Neuronal stem cell (in vitro differentiated cells): ENCODE measurements at regions not wholly inside any gene's neighbourhood (a gene's known extent, or its start where the extent isn't known, plus 50 kb on each side); places are given as distances from the start of the nearest gene placed in this dataset.

Source experiments
- DNase-seq: peaks from one replicate; pipeline ENCODE4 v3.0.0-alpha.2; 2013; ENCODE audit warnings: low spot score
- H2AFZ ChIP-seq: one replicate; pipeline ENCODE4 v1.6.1; 2013; ENCODE audit warnings: mild to moderate bottlenecking, low read length, inconsistent platforms
- H2AK5ac ChIP-seq: 2 replicates; pipeline ENCODE4 v1.6.1; 2013; ENCODE audit warnings: low read depth, mild to moderate bottlenecking, inconsistent platforms, low read length, moderate library complexity, mixed read lengths
- H2BK120ac ChIP-seq: 2 replicates; pipeline ENCODE4 v1.6.1; 2013; ENCODE audit warnings: low read depth, mild to moderate bottlenecking, inconsistent platforms, low read length, moderate library complexity, mixed read lengths
- H2BK12ac ChIP-seq: one replicate; pipeline ENCODE4 v1.6.1; 2013; ENCODE audit warnings: low read length, inconsistent platforms
- H2BK15ac ChIP-seq: 2 replicates; pipeline ENCODE4 v1.6.1; 2013; ENCODE audit warnings: mild to moderate bottlenecking, low read length, inconsistent platforms, mixed read lengths
- H2BK5ac ChIP-seq: one replicate; pipeline ENCODE4 v1.6.1; 2013; ENCODE audit warnings: inconsistent platforms, mild to moderate bottlenecking, low read length, moderate library complexity
- H3K14ac ChIP-seq: one replicate; pipeline ENCODE4 v1.6.1; 2013; ENCODE audit warnings: low read length, inconsistent platforms
- H3K18ac ChIP-seq: 2 replicates; pipeline ENCODE4 v1.6.1; 2013; ENCODE audit warnings: low read length, inconsistent platforms
- H3K23ac ChIP-seq: 2 replicates; pipeline ENCODE4 v1.6.1; 2013; ENCODE audit warnings: low read depth, mild to moderate bottlenecking, mixed read lengths, low read length, inconsistent platforms; ENCODE audit not compliant: poor library complexity
- H3K27ac ChIP-seq: replicated peaks from 3 replicates; pipeline ENCODE4 v1.5.1; 2013; ENCODE audit warnings: low read length, inconsistent platforms
- H3K27me3 ChIP-seq, 3 experiments: 2 replicates each; pipeline ENCODE4 v1.6.1; 2013; ENCODE audit warnings: low read length in 3 of 3, mild to moderate bottlenecking in 2 of 3, inconsistent platforms in 1 of 3, low read depth in 1 of 3, mixed read lengths in 1 of 3, moderate library complexity in 1 of 3; ENCODE audit not compliant: control insufficient read depth in 3 of 3, insufficient read depth in 3 of 3
- H3K36me3 ChIP-seq, 2 donors: replicated peaks in 1 of 2; 2 replicates each; pipeline ENCODE4 v1.6.1; 2013; ENCODE audit warnings: low read length in 2 of 2; ENCODE audit not compliant: control insufficient read depth in 2 of 2, insufficient read depth in 2 of 2
- H3K4ac ChIP-seq: 2 replicates; pipeline ENCODE4 v1.6.1; 2013; ENCODE audit warnings: inconsistent platforms, mild to moderate bottlenecking, low read length, moderate library complexity
- H3K4me1 ChIP-seq, 2 donors: 1 replicate in 1 of 2; 2 replicates in 1 of 2; pipeline ENCODE4 v1.6.1; 2013; ENCODE audit warnings: low read length in 2 of 2, low read depth in 1 of 2; ENCODE audit not compliant: control insufficient read depth in 2 of 2, insufficient read depth in 1 of 2
- H3K4me2 ChIP-seq: one replicate; pipeline ENCODE4 v1.6.1; 2013; ENCODE audit warnings: mild to moderate bottlenecking, low read length, inconsistent platforms; ENCODE audit not compliant: insufficient read depth, poor library complexity, severe bottlenecking
- H3K4me3 ChIP-seq, 2 donors: 2 replicates each; pipeline ENCODE4 v1.5.1; 2013; ENCODE audit warnings: low read length in 2 of 2, mild to moderate bottlenecking in 2 of 2, inconsistent platforms in 1 of 2, moderate library complexity in 1 of 2
- H3K79me1 ChIP-seq: one replicate; pipeline ENCODE4 v1.6.1; 2013; ENCODE audit warnings: low read depth, mild to moderate bottlenecking, inconsistent platforms, low read length, moderate library complexity
- H3K9ac ChIP-seq: one replicate; pipeline ENCODE4 v1.6.1; 2013; ENCODE audit warnings: mild to moderate bottlenecking, low read depth, low read length, inconsistent platforms; ENCODE audit not compliant: poor library complexity
- H3K9me3 ChIP-seq, 2 donors: replicated peaks in 1 of 2; 2 replicates each; pipeline versions ENCODE3 to v1.6.1; 2013; ENCODE audit warnings: low read length in 2 of 2, mild to moderate bottlenecking in 2 of 2, inconsistent platforms in 1 of 2, low read depth in 1 of 2, mixed read lengths in 1 of 2, moderate library complexity in 1 of 2; ENCODE audit not compliant: control insufficient read depth in 2 of 2, insufficient read depth in 1 of 2
- H4K8ac ChIP-seq: one replicate; pipeline ENCODE4 v1.6.1; 2013; ENCODE audit warnings: low read depth, mild to moderate bottlenecking, inconsistent platforms, low read length, moderate library complexity
- H4K91ac ChIP-seq: one replicate; pipeline ENCODE4 v1.6.1; 2013; ENCODE audit warnings: low read length, low read depth, mild to moderate bottlenecking, inconsistent platforms; ENCODE audit not compliant: poor library complexity
- WGBS, 2 donors: extraction: QIAGEN DNeasy Blood & Tissue Kit; methylation state at CpG; one replicate each; pipeline ENCODE4 v1.1.7; 2013; ENCODE audit warnings: missing lambda C conversion rate in 2 of 2, mixed read lengths in 1 of 2; ENCODE audit not compliant: insufficient read length in 2 of 2, insufficient replicate concordance in 1 of 2; ENCODE audit errors: extremely low coverage in 2 of 2; 5-methylcytosine and 5-hydroxymethylcytosine counted together

DNA sequence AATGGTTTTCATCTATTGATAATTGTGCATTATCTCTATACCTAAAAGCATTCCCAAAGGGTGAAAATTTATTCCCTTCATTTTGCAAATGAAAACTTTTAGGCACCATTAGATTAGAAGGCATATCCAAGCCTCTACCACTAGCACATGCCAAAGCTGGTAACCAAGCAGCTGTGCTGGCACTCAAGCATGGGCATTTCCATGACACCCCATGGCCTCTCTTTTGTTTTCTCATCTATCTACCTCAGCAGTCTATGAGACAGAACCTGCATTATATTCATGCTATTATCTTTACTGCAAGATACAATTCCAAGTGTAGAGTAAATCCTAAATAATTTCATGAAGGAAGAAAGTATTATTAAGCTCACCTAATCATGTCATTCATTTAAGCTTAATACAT, 334.3 kb upstream of the LRRC7 start:
- Histone ChIP-seq H2AK5ac (no peak overlapping the region), H3K27ac (no peak overlapping the region), H3K36me3 (no peaks in the 10 kb centered on the region), H3K9me3 (no peaks in the 10 kb centered on the region), H3K18ac (no peak overlapping the region), H2AFZ (no peak overlapping the region), H2BK15ac (no peak overlapping the region), H2BK120ac (no peak overlapping the region), H3K4ac (no peak overlapping the region), H3K79me1 (no peaks in the 10 kb centered on the region), H3K27me3 (no peaks in the 10 kb centered on the region), H3K4me3 (no peak overlapping the region), H3K4me2 (no peak overlapping the region), H4K8ac (no peak overlapping the region), H3K9ac (no peak overlapping the region), H3K14ac (no peak overlapping the region), H4K91ac (no peak overlapping the region), H2BK5ac (no peak overlapping the region), H2BK12ac (no peak overlapping the region), H3K4me1 (peaks cover 0 to 2% of the 10 kb centered on the region in 2 donors), H3K23ac (no peak overlapping the region)
- DNase-seq: no peak

DNA sequence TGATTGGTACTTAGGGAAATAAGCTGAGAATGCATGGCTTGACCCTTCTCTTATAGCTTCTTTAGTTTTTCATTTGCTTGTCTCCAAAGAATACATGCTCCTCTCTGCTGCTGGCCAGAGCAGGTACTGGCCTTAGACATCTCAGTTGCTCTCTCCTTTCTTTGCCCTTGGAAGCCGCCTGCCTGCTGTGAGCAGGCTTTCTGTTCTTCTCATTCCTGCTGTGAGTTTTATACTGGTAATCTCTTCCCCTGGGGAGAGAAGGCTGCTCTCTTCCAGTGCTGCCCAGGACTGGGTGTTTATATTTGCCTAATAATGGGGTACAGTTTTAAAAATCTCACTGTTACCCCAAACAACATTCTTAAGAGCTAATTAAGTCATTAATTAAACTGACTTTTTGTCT, 323.5 kb upstream of the LRRC7 start:
- Histone ChIP-seq H2BK12ac (no peak overlapping the region), H2BK120ac (no peak overlapping the region), H3K4me1 (peaks cover 0 to 3% of the 10 kb centered on the region in 2 donors), H2AK5ac (no peak overlapping the region), H3K14ac (no peak overlapping the region), H2BK15ac (no peak overlapping the region), H3K27me3 (peaks cover 0 to 3% (median 0%) of the 10 kb centered on the region in 3 experiments), H4K8ac (no peak overlapping the region), H2AFZ (no peak overlapping the region), H2BK5ac (no peak overlapping the region), H3K18ac (no peak overlapping the region), H3K23ac (no peak overlapping the region), H3K27ac (no peak overlapping the region), H3K4ac (no peak overlapping the region), H3K9me3 (no peaks in the 10 kb centered on the region), H3K4me3 (no peak overlapping the region), H3K9ac (no peak overlapping the region), H4K91ac (no peak overlapping the region), H3K79me1 (no peaks in the 10 kb centered on the region), H3K36me3 (no peaks in the 10 kb centered on the region), H3K4me2 (no peak overlapping the region)
- WGBS, 2 donors: no CpG with 5 or more reads among the region's 1 CpG
- no peak for DNase-seq

GRCh38 chr1:69246109-69246508, 321.6 kb upstream of the LRRC7 start:
- Histone ChIP-seq H2BK120ac (no peak overlapping the region), H3K14ac (no peak overlapping the region), H3K36me3 (no peaks in the 10 kb centered on the region), H3K4me1 (peaks cover 0 to 3% of the 10 kb centered on the region in 2 donors), H3K4me2 (no peak overlapping the region), H3K4ac (no peak overlapping the region), H3K18ac (no peak overlapping the region), H3K4me3 (no peak overlapping the region), H4K91ac (no peak overlapping the region), H3K9me3 (no peaks in the 10 kb centered on the region), H2AK5ac (no peak overlapping the region), H4K8ac (no peak overlapping the region), H3K27me3 (peaks cover 0 to 3% (median 0%) of the 10 kb centered on the region in 3 experiments), H3K23ac (no peak overlapping the region), H2AFZ (no peak overlapping the region), H3K79me1 (no peaks in the 10 kb centered on the region), H3K9ac (no peak overlapping the region), H2BK12ac (no peak overlapping the region), H3K27ac (no peak overlapping the region), H2BK5ac (no peak overlapping the region), H2BK15ac (no peak overlapping the region)
- no peak for DNase-seq
- WGBS, 2 donors: no CpG with 5 or more reads among the region's 1 CpG

DNA sequence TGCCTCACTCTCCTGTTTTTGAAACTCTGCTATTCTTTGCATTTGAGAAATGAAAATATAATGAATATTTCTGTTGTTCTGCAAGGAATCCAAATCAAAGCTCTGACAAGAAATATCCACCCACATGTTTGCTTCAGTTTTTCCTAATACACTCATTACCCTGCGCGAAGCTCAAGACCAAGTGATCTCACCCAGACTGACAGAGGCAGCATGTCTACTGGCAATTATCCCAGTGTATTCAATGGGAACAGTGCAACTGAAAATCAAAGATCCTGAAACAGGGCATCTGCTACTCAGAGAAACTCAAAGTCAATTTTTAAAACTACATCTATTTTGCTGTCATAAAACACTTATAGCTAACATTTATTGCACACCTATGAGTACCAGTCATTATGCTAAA, 321.0 kb upstream of the LRRC7 start:
- Histone ChIP-seq H3K4me2 (no peak overlapping the region), H4K91ac (no peak overlapping the region), H2BK5ac (no peak overlapping the region), H2BK12ac (no peak overlapping the region), H3K18ac (no peak overlapping the region), H3K9ac (no peak overlapping the region), H4K8ac (no peak overlapping the region), H3K79me1 (no peaks in the 10 kb centered on the region), H3K14ac (no peak overlapping the region), H3K36me3 (no peaks in the 10 kb centered on the region), H3K23ac (no peak overlapping the region), H2AFZ (no peak overlapping the region), H2AK5ac (no peak overlapping the region), H3K4me1 (peaks cover 0 to 3% of the 10 kb centered on the region in 2 donors), H3K9me3 (no peaks in the 10 kb centered on the region), H3K27ac (no peak overlapping the region), H2BK15ac (no peak overlapping the region), H3K27me3 (peaks cover 0 to 3% (median 0%) of the 10 kb centered on the region in 3 experiments), H3K4me3 (no peak overlapping the region), H3K4ac (no peak overlapping the region), H2BK120ac (no peak overlapping the region)
- no peak for DNase-seq
- no CpG with 5 or more reads among the region's 2 CpGs for WGBS, 2 donors
